GM21447 (cell line): ENCODE measurements at regions not wholly inside any gene's neighbourhood (a gene's known extent, or its start where the extent isn't known, plus 50 kb on each side); places are given as distances from the start of the nearest gene placed in this dataset.

Experiments
- ATAC-seq: cut with Tn5 transposase; IDR thresholded peaks from one replicate; pipeline ENCODE4 v1.9.1; 2021; ENCODE audit not compliant: unreplicated experiment

DNA sequence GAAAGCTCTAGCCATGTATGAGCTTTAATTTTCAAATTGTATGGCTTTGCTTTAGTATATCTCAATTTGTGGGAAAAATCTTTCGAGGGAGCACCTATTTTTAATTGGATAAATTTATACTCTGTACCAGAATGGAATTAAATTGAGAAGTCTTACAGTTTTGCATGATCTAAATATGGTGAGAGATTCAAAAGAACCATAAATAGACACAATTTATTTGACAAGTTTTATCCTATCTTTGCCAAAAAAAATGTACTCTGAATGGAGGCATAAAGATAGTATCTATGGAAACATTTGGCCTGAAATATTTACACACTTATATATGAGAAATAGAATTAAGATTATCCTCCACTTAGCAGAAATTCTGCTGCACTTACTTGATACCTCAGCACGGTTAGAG, 238.4 kb downstream of the NDUFA10 start:
- ATAC-seq, result no peak

DNA sequence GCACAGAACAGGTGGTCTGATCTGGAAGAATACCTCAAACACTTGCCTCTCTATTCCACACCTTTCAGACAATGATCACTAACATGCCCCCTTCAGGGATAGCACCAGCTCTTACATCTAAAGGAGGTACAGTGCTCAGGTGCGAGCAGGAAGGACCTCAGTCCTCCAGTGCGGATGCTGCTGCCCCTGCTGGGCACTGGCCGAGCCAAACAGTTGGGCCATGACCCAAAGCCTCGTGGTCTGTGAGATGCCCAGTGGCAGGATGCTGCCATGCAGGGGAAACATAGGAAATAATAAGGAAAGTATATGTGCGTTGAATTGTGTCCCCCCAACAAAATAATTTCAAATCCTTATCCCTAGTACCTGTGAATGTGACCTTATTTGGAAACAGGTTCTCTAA, 243.7 kb downstream of the NDUFA10 start:
- ATAC-seq, result no peak

DNA sequence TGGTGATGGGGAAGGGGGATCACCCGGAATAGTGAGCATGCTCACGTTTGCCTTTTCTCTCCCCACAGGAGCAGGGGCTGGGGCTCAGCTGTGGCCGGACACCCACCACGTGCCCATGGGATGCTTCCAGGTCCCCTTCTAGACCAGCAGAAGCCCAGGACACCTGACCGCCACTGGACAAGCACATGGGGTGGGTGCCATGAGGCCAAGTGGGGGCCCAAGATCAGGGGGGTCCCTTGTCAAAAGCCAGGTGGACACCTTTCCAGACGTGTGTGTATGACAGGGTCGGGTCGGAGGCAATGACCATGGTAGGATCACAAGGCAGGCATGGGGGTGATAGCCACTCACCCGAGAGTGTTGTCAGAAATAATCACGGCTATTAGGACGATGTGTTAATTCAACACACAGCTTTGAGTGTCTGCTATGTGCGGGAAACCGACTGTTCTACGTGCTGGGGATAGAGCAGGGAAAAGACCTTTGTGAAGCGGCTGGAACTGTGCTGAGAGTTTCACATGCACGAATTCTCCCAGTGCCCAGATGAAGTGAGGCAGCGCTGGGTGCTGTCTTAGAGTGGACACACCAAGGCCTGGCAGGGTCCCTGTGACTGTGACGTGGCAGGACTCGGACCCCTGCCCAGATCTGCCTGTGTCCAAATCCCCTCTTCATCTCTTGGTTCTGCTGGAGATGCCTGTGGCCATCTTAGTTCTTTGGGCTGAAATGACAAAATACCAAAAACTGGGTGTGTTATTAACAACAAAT, 244.7 kb downstream of the NDUFA10 start:
- ATAC-seq, result no peak

DNA sequence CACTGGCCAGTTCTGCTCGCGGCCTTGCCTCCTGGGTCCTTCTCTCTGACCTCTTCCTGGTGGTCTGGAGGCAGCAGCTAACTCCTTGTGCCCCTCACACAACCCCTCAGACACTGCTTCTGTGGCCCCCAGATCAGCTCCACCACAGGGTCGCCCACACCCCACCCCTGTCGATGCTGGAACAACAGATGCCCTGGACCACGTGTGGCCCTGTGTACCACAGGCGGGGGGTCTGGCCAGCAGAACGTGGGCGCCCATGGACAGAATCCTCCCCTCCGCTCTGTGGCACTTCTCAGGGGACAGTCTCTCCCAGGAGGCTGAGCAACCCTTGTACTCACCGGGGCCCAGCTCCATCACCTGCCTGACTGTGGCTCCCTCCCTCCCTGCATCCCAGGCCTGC, 245.6 kb downstream of the NDUFA10 start:
- no peak for ATAC-seq

DNA sequence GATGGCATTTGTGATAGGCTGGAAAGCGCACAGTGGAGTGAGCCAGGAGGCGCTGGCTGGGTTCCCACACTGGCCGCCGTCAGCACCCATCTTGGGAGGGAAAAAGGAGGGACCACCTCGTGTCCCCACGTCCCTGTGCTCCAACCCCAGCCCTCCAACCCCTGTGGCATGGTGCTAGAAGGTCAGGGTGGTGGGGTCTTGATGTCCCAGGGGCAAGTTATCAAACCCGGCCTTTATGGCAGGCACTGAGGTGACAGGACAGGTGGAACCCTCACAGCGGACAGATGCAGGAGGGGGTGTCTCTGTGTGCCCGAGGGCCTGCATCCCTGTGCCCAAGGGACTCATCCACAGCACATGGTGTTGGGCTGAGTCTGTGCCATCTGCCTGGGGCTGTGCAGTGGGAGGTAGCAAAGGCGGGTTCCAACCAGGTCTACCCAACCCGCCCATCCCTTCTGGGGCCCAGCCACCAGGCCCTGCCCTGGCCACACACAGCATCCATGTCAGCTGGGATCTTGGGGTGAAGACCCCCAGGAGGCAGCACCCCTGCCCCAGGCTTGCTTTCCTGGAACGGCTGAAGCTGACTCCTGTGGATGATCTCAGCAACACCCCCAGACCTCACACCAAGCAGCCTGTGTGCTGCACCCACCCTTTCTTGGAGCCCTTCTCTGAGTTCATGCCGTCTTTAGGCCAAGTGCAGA, 246.1 kb downstream of the NDUFA10 start:
- no peak for ATAC-seq

DNA sequence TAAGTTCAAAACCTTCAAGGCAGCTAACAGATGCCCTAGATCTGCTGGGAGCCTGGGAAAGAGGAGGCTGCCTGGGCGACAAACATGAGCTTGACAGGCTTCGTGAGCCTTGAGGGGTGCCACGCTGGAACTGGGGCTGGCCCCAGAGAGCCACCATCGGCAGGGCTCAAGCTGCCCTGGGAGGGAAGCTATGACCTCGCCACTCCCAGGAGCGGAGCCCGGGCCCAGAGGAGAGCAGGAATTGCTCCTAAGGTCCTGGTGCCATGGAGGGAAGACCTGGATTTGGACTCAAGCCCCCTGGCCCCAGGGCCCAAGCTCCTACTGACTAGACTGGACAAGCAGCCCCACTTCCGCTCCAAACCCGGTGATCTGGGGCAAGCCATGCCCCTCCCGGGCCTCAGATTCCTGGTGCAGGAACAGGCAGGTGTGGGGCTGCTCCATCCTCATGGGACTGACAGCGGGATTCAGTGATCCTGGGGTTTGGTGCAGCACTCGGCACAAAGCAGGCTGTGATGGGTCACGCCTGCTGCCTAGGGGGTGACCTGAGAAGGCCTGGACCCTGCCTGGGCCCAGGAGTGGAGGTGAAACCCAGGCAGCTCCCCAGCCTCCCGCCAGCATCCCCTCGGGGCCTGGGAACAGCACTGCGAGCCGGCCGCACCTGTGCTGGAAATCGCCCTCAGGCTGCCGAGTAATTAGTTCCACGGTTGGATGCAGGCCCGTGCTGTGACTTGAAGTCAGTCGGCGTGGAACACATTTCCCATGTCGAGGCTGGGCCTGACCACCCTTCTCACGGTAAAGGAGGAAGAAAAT, 246.9 kb downstream of the NDUFA10 start:
- no peak for ATAC-seq

DNA sequence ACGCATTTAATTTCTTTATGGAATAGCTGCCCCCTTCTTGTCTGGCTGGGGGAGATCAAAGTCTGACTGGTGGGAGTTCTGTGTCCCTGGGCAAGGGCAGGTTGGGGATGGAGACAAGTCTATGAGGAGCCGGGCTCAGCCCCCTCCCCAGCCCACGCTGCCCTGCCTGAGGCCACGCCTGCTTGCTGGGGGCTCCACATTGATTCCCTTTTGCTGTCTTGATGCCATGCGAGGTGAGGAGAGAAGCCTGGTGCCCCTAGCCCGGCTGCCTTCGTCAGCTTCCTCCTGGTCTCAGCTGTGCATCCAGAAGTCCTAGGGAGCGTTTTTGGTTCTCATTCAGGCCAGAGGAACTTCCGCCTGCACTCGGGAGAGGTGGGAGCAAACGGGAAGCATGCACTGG, 247.9 kb downstream of the NDUFA10 start:
- no peak for ATAC-seq

DNA sequence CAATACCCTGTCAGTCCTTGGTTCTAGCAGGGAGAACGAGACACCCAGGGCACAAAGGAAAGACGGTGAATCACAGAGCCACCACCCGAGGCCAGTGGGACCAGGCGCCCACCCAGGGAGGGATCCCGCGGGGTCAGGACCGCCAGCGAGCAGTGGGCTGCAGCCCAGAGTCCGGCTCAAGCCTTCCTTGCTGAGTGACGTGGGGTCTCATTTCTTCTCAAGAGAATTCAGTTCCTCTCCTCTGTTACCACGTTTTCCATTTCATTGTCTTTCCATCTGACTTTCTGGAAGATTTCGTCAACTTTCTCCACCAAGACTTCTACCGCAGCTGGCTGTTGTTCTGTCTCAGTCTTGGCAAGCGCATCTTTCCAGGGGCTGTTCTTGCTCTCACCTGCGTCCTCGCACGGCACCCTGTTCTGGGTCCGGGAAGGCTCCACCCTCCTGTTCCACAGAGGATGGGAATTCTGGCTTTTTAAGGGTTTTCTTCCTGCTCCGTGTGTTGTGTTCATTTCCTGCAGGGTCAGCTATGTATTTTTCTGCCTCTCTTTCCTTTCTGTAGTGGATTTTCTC, 248.6 kb downstream of the NDUFA10 start:
- ATAC-seq, result no peak

DNA sequence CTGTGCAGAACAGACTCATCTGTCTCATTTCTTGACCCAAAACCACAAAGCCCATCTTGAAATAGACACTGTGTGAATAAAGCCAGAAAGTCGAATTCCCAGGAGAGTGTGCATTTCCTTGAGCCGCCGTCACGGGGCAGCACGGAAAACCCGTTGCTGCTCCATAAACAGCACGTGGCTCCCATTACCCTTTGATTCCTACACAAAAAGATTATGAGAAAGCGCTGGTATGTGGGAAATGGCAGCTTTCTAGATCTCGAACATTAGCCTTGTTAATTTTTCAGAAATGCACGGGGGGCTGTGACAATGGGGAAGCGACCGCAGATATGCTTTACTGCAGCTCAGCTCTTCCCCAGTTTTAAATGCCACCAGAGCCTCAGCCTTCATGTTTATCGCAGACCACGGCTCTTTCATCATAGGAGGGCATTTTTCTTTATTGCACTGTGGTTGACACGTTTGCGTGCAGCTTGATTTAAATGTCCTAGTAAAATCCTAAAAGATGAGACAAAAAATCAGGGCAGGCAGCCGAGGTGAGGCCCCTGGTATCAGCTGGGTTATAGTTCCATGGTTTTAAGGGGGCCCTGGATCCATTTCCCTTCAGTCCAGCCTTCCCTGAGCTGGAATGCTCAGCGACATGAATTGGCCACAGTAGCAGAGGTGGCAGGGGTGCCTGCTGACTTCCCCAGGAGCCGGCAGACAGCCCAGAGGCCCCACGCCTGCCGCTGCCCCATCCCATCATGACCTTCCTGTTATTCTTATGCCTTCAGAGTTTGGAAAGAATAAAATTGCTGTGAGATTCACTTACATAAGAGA, 249.3 kb downstream of the NDUFA10 start:
- ATAC-seq, result no peak

DNA sequence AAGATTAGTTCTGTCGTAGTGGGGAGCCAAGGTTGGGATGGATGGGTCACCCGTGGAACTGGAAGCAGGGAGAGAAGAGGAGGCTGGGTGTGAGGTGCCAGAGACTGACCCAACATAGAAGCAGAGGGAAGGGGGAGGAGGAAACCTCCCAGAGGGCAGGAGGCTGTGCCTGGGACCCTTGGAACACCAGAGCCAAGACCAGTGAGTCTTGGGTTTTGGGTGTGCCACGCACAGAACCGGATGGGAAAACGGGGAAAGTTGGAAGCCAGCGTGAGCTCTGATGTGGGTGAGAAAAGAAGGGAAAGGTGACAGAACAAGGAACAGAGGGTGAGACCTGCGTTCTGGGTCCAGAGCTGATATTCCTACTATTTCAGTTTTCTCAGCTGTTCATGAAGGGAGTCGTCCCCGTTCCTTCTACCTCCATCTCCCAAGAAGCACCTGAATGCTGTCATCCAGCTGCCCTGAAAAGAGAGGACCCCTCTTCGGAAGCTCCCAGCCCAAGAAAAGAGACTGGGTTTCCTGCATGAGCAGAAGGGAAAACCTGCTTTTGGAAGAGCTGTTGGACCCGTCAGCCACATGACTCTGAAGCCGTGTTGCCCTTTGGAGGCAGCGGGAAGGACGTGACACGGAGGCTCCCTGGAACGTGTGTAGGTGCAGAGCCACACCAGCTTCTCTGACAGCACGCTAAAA, 250.1 kb downstream of the NDUFA10 start:
- ATAC-seq, result no peak

DNA sequence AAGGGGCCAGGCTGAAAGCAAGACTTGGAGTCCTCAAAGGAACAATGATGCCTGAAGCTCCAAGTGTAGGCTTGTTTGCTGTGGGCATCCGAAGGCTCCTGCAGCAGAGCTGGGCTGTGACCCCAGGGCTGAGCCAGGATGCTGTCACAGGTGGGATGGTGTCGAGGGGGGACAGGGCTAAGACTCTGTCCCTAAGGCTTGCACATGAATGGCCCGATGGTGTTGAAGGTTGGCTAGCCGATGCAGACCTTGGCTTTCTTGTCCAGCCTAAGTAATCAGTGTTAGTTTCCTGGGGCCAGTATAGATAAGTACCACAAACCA, 251.0 kb downstream of the NDUFA10 start:
- no peak for ATAC-seq

DNA sequence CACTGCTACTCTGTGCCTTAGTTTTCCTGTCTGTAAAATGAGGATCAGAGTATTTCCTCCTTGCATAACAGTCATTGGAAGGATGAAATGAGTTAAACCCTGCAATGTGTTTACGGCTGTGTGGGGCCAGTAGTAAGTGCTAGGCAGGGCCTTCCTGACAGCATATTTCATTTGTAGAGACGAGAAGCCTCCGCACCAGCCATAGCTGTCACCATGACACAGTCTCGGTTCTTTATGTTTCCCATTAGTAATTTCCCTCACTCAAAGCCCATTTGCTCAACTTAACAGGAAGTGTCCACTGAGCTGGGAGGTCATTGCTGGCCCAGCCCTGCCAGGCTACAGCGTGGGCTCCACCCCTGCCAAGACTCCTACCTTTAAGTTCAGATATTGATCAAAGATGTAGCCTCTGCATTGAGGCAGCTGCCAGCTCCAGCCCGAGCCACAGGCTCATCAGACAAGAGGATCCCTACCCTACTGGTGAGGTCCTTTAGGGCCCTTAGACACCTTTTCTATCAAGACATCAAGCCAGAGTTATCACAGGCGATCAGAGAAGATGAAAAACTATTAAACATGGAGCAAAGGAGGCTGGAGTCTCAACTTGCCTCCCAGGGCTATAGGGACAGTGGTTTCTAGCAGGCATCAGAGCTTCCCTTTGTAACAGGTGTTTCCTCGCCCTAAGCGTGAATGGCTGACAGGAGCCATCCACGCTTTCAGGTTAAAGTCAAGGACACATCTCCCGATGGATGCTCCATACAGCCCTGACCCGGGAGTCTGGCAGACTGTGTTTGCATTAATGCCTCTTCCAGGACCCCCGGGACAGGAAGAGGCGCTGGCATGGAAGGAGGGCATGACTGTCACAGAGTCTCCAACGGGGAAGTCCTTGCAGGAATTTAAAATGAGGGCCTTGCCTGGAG, 251.7 kb downstream of the NDUFA10 start:
- ATAC-seq, result no peak

DNA sequence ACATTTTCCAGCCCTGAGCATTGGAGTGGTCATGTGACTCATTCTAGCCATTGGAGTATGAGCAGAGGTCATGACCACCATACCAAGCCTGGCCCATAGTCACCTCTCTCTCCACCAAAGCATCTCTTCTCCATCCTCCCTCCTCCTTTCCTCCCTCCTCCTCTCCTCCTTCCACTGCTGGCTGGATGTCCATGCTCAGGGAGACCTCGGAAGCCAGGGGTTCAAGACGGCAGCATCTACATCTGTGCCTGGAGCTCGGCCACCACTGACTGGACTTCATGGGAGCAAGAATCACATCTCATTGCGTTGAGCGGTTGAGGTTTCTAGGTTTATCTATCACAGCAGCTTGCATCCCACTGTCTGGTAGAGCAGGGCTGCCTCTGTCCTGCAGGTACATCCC, 252.4 kb downstream of the NDUFA10 start:
- no peak for ATAC-seq

DNA sequence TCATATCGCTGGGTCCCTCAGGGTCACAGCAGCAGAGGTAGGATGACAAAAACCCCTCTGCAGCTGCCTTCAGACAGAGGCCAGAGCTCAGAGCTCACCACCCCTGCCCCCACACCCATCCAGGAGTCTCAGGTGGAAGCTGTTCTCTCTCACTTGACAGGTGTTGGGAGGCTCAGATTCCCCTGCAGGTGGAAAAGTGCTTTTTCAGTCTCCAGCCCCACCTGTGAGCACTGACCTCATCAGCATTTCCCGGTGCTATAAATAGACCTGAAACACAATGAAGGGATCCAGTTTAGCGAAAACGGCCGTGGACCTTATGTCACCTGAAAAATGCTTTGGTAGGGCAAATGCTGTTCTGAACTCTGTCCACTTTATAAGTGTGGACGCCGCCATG, 254.9 kb downstream of the NDUFA10 start:
- no peak for ATAC-seq

DNA sequence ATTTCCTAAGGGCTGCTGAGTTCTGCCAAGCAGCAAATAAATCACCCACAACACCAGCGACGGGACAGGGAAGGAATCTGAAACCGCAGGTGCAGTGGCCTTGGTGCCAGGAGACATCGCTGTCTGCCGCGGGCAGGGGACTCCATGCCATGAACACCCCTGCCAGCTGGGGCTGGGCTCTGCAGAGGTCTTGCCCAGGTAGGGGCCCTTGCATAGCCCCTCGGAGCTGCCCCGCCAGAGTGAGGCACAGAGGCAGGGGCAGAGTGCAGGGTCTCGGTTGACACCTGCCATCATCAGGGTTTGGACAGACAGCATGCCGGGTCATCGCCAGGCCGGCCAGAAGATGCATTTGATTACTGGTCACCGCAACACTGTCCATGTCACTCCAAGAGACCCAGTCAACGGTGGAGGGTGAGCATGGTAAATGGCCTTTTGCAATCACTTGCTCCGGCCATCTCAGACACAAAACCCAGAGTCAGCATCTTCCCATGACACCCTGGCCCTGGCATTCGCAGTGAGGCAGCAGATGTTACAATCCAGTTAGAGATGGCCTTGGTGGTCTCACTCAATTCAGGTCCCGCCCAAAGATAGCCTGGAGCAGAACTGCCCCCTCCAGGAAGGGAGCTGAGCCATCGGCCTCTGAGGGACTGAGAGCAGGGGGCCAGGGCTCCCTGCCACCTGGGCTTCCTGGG, 255.4 kb downstream of the NDUFA10 start:
- ATAC-seq, result no peak

DNA sequence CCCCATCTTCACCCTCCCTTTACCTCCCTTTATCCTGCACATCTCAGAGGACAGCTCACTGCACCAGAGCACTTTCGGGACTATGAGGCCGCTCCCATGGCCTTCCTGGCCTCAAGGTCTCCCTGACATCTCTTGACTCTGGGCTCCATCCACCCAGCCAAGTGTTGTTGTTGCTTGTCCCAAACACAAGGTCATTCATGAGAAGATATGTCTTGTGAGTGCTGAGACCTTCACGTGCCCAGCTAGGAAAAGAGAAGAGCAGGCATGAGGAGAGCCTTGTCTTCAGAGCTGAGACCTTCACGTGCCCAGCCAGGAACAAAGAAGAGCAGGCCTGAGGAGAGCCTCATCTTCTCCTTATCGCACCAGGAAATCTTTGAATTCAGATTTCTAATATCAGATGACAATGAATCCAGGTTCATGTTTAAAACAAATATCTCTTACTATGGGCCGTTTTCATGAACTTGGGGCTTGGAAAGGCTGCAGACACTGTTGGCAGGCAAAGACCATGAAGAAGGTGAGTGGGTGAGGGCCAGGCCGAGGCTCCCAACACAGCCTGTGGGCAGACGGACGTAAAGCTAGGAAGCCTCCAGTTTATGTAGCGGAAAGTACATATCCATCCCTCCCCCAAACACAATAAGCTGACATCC, 256.1 kb downstream of the NDUFA10 start:
- ATAC-seq, result no peak

DNA sequence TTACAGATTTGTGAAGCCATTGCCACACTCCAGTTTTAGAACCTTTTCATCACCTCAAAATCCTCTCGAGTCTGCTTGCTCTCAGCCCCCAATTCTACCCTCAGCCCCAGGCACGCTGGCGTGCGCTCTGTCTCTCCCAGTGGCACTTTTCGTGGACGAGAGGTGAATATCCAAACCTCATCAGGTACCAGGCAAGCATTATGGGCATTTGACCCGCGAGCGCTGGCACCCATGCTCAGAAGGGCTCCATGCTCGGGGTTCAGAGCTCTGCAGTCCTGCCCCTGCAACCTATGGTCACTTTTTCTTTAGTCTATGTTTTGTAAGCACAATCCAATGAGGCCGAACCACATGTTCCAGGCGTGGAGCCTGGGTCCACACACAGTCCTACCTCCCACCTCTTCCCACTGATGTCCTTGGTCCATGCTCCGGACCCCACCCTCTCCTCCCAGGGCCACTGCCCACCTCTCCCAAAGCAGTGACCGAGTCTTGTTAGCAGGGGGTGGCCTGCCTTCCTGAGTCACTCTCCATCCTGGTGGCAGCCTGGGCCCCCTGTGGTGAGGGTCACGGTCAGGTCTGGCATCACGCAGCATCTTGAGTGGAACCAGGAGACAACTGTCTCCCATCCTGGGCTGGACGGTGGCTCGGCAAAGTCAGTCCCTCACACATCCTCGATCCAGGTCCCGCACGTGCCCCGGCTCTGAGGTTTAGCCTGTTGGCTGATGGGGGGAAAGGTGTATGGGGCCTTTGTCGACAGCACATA, 256.9 kb downstream of the NDUFA10 start:
- ATAC-seq, result no peak
